ENCODE measurements at regions not wholly inside any gene's neighbourhood (a gene's known extent, or its start where the extent isn't known, plus 50 kb on each side); places are given as distances from the start of the nearest gene placed in this dataset.

GRCh38 chr5:176737746-176738636 is 72.4 kb upstream of the UNC5A start:
- no peak for ATAC-seq (ENCODE audit: poor library complexity)
- POLR2A ChIA-PET = no interaction called here

GRCh38 chr5:176738637-176739250 is 71.6 kb upstream of the UNC5A start:
- Mint-ChIP-seq H3K4me3 (no peak overlapping the region), H3K27ac (no peak overlapping the region), H3K4me1 (ENCODE audit: low read depth) (peaks cover 2% of the 10 kb centered on the region), H3K36me3 (ENCODE audit: low read depth) (no peaks in the 10 kb centered on the region), H3K27me3 (peaks cover 67% of the 10 kb centered on the region), H3K9me3 (no peaks in the 10 kb centered on the region)
- ChIA-PET CTCF (no interaction called here), POLR2A (no interaction called here)
- ATAC-seq (ENCODE audit: poor library complexity) = no peak
- Histone ChIP-seq H3K9me3 (ENCODE audit: control insufficient read depth in 1 of 2, insufficient read depth in 1 of 2, low read length in 2 of 2) (peaks cover 0 to 19% of the 10 kb centered on the region in 2 experiments), H3K27ac (ENCODE audit: low read depth in 1 of 2, low read length in 2 of 2) (no peak overlapping the region), H3K27me3 (ENCODE audit: control insufficient read depth in 1 of 2, insufficient read depth in 2 of 2, low read length in 2 of 2) (peaks cover 38 to 52% of the 10 kb centered on the region in 2 experiments), H3K4me3 (ENCODE audit: low read length) (no peak overlapping the region), H3K4me1 (ENCODE audit: insufficient read depth, low read length) (peaks cover 11% of the 10 kb centered on the region), H3K36me3 (ENCODE audit: insufficient read depth, low read length) (no peaks in the 10 kb centered on the region)
- peak in 1 of 14 experiments; percentile 7 for DNase-seq
- intact Hi-C loops (cut with DNase I, micrococcal nuclease) = no loop called here
- no peak for TF ChIP-seq CTCF (IDR thresholded peaks at IDR 0.05)

More at GRCh38 chr5:176737746-176738636, 72.4 kb upstream of the UNC5A start:
- intact Hi-C loops (cut with DNase I, micrococcal nuclease) = no loop called here
- Mint-ChIP-seq H3K9me3 (no peaks in the 10 kb centered on the region), H3K36me3 (ENCODE audit: low read depth) (no peaks in the 10 kb centered on the region), H3K4me3 (no peak overlapping the region), H3K4me1 (ENCODE audit: low read depth) (no peaks in the 10 kb centered on the region), H3K27ac (no peak overlapping the region), H3K27me3 (peaks cover 64% of the 10 kb centered on the region)
- Histone ChIP-seq H3K4me1 (ENCODE audit: insufficient read depth, low read length) (peaks cover 4% of the 10 kb centered on the region), H3K36me3 (ENCODE audit: insufficient read depth, low read length) (no peaks in the 10 kb centered on the region), H3K27me3 (ENCODE audit: control insufficient read depth in 1 of 2, insufficient read depth in 2 of 2, low read length in 2 of 2) (peaks cover 31 to 44% of the 10 kb centered on the region in 2 experiments), H3K9me3 (ENCODE audit: control insufficient read depth in 1 of 2, insufficient read depth in 1 of 2, low read length in 2 of 2) (peaks cover 0 to 23% of the 10 kb centered on the region in 2 experiments), H3K4me3 (ENCODE audit: low read length) (no peak overlapping the region), H3K27ac (ENCODE audit: low read depth in 1 of 2, low read length in 2 of 2) (no peak overlapping the region)
- no peak for TF ChIP-seq CTCF (IDR thresholded peaks at IDR 0.05)
- CTCF ChIA-PET = no interaction called here
- peak in 1 of 14 experiments; percentile 25 for DNase-seq

DNA sequence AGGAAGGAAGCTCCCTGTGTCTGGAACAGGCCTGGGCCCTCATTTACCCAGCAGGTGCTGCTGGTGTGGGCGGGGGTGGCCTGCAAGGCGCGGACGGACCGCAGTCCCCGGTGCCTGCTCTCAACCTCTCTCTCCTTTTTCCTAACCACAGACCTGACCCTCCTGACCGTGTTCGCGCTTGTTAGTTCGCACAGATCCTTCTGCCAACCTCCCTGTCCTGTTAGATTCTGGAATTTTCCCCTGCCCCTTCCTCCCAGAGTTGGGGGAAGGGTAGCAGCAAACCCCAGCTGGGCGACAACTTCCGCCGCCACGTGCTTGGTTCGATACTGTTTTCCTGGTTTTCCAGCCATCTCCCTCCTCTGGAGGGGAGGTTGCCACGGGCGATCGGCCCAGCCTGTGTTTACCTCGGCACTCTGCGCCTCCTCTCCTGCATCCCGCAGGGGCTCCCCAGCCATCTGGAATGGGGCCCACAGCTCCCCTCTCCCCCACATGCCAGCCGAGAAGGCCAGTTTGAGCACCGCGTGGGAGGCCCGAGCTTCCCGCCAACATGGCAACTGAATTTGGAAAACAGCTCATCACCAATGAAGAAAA is 70.8 kb upstream of the UNC5A start:
- Histone ChIP-seq H3K27ac (ENCODE audit: low read depth in 1 of 2, low read length in 2 of 2) (no peak overlapping the region), H3K4me3 (ENCODE audit: low read length) (no peak overlapping the region), H3K36me3 (ENCODE audit: insufficient read depth, low read length) (no peaks in the 10 kb centered on the region), H3K27me3 (ENCODE audit: control insufficient read depth in 1 of 2, insufficient read depth in 2 of 2, low read length in 2 of 2) (peaks cover 46 to 60% of the 10 kb centered on the region in 2 experiments), H3K9me3 (ENCODE audit: control insufficient read depth in 1 of 2, insufficient read depth in 1 of 2, low read length in 2 of 2) (peaks cover 0 to 23% of the 10 kb centered on the region in 2 experiments), H3K4me1 (ENCODE audit: insufficient read depth, low read length) (peaks cover 19% of the 10 kb centered on the region)
- Mint-ChIP-seq H3K4me1 (ENCODE audit: low read depth) (peaks cover 11% of the 10 kb centered on the region), H3K9me3 (no peaks in the 10 kb centered on the region), H3K36me3 (ENCODE audit: low read depth) (no peaks in the 10 kb centered on the region), H3K27ac (no peak overlapping the region), H3K4me3 (no peak overlapping the region), H3K27me3 (peaks cover 75% of the 10 kb centered on the region)
- DNase-seq (peak in 1 of 14 experiments; percentile 1), ATAC-seq (ENCODE audit: poor library complexity) (no peak)
- CTCF ChIA-PET = no interaction called here
- intact Hi-C loops (cut with DNase I, micrococcal nuclease) = no loop called here
- TF ChIP-seq CTCF (IDR thresholded peaks at IDR 0.05) = no peak
- POLR2A ChIA-PET = no interaction called here
